HG03565 (cell line): ENCODE measurements at regions not wholly inside any gene's neighbourhood (a gene's known extent, or its start where the extent isn't known, plus 50 kb on each side); places are given as distances from the start of the nearest gene placed in this dataset.
"Not testable (repeated sequence)": the region's sequence is repeated elsewhere in the genome, so short reads cannot be mapped to it uniquely, and the experiment has no call there.

Experiments
- ATAC-seq: cut with Tn5 transposase; IDR thresholded peaks from one replicate; pipeline ENCODE4 v1.9.1; 2021; ENCODE audit warnings: mild to moderate bottlenecking, moderate library complexity; ENCODE audit not compliant: unreplicated experiment

DNA sequence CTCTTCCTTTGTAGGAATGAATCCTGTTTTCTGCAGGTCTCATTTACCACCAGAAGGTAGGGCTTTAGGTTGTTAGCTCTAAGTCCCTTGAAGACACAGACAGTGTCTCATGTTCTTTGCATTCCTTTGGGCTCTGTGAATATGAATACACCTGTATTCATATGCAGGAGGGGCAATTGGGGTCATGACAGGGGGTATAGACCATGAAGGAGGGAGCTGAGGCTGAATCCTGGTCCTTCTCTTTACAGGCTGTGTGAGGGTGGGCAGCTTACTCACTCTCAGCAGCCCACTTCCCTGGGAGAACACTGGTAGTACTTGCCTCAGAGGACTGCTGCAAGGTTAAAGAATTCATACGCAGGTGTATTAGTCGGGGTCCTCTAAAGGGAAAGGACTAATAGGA, 267.2 kb upstream of the MGMT start:
- no peak for ATAC-seq

DNA sequence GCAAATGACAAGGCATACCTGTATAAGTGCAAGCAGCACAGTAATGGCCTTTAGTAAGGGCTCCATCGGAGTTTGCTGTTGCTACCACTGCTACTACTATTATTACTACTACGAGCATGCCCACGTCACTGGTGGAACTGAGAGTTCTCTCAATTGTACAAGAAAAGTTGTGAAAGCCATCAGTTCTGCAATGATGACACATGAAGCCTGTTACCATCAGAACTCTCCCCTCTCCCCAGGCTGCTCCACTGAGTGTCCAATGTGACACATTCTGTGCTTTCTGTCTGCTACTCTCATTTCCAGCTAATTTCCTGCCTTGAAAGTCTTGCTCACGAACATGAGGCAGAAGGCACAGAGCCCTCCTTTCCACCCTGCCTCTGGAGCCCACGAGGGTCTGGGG, 263.2 kb upstream of the MGMT start:
- ATAC-seq: no peak

DNA sequence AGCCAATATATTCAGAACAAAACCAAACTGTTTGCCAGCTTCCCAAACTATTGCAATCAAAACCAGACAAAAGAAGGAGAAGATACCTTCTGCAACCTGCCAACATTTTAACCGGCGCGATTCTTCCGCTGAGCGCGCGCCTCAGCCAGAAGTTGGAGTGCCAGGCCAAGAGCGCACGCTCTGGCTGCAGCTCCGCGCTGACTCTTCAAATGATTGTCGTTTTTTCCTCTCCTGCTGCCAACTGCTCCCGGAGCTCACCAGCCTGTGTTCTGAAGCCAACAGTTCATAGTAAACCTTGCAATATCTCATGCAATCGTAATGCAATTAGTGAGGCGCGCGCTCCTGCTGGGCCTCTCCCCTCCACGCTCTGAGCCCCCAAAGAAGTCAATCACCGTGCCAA, 259.7 kb upstream of the MGMT start:
- ATAC-seq: no peak

DNA sequence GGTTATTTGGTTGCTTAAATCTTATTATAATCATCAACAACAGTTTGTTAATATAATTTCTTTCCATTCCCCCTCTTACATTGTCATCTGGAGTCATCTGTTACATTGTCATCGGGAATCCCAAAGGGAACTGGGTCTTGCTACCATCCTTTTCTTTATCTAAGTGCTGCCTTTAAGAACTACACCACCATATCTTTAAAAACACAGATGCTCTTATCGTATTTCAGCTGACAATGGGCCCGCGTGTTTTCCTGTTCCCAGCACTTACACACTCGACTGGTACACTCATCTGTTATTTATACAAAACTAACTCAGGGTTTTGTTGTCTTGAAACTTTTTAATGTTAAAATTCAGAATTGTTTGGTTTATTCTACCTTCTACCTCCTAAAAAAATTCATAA, 256.2 kb upstream of the MGMT start:
- no peak for ATAC-seq

DNA sequence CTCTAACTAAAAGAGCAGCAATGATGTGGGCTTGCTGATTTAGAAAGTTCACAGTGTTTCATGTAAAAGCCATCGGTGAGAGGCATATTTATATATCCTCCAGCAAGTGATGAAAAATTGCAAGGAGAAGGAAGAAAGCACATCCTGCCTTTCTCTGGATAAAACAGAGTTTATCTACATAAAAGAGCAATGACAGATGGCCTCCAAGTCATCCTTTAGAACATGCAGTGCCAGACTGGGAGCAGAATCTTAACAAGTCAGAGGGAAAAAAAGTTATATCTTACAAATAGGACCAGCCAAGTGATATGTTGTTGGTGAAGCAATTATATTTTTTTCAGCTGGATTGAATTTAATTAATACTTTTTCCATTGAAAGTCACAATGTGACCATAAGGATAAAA, 253.8 kb upstream of the MGMT start:
- ATAC-seq: no peak

DNA sequence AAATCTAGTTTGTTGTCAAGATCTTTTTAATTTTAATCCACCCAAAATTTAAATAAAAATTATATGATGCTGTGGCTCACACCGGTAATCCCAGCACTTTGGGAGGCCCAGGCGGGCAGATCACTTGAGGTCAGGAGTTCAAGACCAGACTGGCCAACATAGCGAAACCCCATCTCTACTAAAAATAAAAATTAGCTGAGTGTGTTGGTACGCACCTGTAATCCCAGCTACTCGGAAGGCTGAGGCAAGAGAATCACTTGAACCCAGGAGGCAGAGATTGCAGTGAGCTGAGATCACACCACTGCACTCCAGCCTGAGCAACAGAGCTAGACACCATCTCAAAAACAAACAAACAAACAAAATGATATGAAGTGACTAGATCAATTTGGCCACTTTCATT, 253.0 kb upstream of the MGMT start:
- ATAC-seq: not testable (repeated sequence)

DNA sequence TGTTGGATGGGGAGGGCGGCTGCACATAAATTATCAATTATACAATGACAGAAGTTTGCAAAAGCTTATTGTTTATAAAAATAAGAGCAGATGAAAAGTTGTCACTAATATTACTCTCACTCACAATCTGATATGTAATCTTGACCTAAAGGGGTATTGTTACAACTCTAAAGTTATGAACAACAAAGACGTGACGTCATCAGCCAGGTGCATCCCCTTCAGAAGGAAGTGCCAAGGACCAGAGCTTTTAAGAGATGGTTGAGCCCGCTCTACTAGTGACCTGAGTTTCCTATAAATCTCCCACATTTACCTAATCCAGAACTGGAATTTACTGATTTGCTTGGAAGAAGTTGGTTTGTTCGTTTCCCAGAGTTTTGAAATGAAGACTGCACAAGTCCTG, 247.7 kb upstream of the MGMT start:
- no peak for ATAC-seq

DNA sequence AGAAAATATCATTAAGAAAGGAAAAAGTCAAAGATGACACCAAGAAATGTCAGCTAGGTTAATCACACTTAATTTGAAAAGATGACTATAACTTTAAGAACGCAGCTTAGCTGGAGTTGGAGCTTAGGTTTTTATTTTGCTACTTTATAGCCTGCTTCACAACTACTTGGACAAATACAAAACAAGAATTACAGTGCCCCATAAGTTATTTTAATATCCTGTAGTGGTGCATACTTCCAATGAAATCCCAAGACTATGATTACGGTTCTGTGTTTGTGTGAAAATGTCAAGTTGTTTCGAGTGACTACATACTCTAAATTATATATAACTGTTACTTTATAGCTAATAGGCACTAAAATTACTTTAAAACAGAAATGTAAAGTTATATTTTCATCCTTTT, 244.6 kb upstream of the MGMT start:
- ATAC-seq: no peak

DNA sequence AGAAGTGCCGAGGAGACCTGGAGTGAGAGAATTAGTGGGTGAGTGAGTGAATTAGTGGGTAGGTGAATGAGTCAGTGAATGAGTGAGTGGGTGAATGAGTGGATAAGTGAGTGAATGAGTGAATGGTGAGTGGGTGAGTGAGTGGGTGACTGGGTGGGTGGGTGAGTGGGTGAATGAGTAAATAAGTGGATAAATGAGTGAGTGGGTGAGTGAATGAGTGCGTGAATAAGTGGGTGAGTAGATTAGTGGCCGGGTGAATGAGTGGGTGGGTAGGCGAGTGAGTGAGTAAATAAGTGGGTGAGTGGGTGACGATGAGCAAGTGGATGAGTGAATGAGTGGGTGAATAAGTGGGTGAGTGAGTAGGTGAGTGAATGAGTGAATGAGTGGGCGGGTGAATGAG, 243.7 kb upstream of the MGMT start:
- no peak for ATAC-seq

DNA sequence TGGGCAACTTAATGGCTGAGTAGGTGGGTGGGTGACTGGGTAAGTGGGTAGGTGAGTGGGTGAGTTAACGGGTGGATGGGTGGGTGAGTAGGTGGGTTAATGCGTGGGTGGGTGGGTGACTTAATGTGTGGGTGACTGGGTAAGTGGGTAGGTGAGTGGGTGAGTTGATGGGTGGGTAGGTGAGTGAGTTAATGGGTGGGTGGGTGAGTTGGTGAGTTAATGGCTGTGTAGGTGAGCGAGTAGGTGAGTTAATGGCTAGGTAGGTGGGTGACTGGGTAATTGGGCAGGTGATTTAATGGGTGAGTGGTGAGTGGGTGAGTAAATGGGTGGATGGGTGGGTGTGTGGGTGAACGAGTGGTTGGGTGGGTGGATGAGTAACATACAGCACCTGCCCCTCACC, 243.0 kb upstream of the MGMT start:
- ATAC-seq: no peak

DNA sequence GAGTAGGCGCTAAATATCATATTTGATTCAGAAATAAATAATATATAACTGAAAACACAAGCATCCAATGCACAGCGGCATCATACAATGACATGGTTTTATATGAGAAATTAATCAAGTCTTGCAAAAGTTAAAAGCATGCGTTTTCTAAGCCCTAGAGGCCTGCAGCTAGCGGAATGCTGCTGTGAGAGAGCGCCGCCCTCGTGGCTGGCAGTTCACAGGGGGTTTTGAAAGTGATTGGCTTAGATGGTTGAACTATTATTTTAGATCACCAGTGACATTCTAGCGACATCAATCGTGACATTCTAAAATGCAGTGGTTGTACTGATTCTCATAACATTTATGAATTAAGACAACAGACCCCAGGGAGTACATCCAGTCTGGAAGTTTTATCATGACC, 235.2 kb upstream of the MGMT start:
- no peak for ATAC-seq

DNA sequence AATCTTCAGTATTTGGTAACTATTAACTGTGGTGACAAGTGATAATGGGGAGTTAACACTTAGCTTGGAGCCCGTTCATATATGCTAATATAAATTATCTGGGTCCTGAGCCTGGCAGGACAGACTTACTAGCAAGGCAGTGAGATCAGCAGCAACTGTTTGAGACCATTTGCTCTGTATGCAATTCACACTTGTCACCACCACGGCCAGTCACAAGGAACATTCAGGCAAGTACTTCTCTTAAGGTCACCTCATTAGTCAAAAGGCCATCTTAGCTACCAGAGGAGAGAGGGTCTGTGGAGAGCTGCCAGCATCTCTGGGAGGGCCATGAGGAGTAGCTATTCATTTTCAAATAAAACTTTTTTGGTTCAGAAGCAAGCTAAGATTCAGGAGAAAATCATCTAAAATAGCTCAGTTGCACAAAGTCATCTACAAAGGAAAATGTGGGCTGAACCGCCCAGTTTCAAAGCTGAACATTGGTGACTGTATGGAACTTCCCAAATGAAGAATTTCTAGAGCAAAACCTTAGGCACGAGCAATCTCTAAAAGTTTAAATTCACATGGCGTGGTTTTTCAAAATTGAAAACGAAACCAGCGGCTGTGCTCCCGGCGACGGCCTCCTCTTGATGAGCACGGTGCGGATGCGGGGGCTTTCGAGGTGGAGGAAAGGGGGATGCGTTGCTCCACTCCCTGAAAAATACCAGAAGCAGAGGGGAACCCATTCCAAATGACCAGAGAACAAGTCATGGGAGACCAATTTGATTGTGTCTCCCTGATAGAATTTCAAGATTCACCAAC, 233.5 kb upstream of the MGMT start:
- no peak for ATAC-seq

DNA sequence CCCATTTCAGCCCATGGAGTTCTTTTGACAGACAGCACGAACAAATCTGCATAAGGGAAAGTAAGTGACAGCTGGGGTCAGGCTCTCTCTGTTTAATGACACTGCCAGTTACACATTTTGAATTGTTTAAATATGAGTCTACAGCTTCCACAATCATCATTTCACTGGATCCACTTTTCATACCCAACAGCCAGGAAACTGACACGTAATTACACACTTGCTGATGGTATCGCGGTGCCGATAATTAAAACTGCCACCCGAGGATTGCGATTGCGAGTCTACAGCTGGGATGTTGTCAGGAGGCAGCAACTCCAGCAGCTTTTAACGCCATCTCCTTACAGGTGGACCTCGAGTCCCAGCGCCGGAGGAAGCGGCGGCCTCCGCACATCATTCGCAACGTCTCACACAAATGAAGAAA, 230.8 kb upstream of the MGMT start:
- no peak for ATAC-seq

DNA sequence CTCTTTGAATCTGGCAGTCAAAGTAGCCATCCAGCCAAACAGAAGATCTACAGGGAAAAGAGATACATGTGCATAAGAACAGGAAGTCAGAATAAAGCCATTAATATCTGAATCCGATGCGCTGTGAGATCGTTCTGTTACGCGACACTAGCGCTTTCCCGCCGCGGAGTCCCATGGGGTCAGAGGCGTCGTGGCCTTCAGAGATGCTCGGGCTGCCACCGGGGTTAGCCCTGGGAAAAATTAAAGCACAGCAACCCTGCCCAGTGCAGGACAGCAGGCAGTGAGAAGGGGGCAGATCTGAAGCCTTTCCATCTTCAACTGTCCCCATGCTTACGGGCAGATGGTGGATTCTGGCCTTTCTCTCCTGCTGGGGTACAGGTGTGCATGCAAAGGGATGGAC, 225.6 kb upstream of the MGMT start:
- ATAC-seq: no peak

DNA sequence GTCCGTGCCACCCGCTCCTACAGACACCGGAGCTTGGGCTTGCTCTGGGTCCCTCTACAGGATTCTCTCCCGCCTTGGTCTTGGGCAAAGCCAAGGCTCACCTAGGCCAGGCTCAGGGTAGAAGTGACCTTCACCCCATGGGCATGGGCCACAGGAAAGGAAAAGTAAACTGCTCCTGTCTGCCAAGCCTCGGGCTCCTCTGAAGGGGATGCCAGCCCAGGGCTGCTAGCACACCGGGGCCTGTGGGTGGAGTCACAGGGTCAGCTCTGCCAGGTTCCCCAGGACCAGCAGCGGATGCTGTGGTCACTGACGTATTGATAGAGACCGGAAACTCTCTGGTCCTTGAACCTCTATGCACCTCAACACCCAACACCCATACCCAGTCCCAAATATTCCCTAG, 222.7 kb upstream of the MGMT start:
- ATAC-seq: no peak

DNA sequence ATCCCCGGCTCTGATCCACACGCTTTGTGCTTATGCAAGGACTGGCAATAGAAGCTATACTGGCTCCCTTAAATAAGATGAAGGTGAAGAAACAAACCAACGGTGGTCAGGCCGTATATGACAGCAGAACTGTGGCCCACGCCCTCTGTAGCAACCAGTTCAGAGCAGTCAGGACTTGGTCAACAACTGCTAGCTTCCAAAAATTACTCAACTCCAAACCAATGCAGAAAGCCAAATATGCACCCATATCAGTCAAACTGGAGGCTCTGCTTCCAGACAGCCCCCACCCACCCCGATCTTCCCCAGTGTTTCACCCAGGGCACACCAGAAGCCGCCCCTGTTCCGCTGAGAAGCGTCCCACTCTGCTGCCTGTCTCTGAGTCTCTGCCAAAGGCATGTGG, 222.3 kb upstream of the MGMT start:
- no peak for ATAC-seq

DNA sequence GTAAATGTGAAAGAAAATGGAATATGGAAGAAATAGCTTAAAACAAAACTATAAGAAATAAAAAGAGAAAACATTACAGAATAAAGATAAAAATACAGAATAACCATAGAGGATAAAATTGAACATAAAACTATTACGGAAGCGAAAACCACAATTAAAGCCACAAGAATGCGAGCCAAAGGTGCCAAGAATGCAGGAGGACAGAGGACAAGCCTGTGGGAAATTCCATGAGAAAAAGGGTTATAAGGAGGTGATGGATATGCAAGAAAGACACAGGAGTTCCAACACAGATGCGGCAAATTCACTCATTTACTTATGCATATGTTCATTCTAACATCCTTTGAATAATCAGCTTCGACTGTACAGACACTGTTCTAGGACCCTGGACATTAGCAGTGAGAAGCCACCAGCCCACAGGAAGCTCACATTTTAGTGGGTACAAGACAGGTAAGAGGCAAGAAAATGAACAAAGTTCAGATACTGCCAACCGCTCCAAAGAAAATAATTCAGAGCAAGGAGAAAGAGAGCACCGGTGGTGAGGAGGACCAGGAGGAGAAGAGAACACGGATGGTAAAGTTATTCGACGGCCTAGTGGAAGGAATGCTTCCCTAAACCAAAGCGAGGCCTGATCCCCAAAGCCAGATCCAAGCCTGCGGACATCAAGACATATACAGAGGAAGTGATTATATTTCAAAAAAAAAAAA, 213.7 kb upstream of the MGMT start:
- no peak for ATAC-seq

DNA sequence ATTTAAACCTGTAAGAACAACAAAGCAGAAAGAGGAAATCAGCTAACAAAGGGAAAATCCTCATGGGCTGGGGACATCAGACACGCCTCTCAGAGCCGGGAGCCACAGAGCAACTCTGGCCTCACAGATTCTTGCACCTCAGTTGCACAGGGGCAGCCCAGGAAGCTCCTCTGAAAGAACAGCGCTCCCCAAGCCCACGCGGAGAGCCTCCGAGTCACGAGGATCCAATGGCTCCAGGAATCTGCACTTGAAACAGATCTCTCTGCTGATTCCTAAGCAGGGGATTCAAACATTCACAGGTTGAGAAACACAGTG, 213.2 kb upstream of the MGMT start:
- no peak for ATAC-seq

DNA sequence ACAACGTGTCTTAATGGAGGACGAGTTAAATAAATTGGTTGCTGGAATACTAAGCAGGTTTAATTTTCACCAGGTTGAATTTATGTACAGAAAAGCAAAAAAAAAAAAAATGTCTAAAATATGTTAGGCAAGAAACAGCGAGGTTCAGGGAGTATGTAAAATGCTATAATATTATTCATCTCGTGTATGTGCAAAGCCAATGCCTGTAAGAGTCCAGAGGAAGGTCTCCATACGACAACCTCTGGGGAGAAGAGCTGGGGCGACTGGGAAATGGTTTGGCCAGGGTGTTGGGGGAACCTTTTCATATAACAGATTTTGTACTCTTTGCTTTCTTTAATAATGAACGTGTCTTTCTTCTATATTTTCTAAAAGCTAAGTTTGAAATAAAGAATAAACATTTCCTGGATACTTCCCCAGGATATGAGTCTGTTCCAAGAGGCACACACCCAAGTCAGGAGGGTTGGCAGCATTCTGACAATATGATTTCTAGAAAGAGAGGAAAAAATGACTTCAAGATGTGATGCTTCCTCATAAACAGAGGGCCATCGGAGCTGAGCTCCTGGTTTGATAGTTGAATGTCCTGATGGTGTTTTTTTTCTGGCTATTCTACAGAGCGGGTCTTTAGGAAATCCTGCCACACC, 208.6 kb upstream of the MGMT start:
- ATAC-seq: no peak

DNA sequence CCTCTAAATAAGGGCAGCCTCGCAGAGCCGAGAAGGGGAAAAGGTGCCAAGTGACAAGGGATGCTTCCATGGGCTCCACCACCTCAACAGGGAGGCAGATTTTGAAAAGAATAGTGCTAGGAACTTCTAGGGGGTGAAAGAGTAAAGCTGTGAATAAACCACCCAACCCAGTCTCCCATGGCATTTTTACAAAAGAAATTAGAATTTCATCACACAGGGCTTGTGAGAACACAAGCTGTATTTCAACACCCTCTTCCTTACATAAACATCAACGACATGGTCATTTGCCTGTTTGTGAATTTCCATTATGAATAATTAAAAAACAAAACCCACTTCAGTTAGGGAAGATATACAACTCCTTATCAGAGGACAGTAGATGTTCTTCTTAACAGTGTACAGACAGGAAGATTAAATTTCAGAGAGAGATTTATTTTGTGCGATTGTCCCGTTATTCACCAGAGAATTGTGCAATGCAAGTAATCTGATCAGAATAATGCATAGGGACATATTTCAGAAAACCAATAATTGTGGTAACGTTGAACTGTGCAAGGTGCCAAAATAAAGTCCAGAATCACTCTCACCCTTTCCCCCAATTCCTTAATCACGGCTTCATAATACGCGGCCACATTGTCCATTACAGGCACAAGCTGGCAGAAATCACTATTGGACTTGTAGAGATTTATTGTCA, 207.8 kb upstream of the MGMT start:
- ATAC-seq: no peak

DNA sequence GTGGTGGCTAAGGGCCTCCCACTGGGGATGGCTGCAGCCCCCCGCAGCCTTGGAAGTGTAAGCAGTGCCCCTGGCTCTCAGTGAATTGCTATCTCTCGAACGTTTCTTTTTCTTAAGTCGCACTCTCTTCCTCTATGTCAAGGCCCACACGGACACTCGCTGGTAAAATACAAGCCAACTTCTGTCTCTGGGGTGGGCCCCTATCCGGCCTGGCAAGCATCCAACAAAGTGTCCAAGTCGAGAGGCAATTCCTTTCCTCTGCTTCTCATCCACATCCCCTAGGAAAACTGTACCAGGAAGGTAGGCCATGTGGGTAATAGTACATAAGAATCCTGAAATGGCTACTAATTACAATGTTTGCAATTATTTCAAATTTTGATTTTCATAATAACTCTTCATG, 194.9 kb upstream of the MGMT start:
- no peak for ATAC-seq
